ENCODE measurements at regions not wholly inside any gene's neighbourhood (a gene's known extent, or its start where the extent isn't known, plus 50 kb on each side); places are given as distances from the start of the nearest gene placed in this dataset.

- TF ChIP-seq, protein P1, sequence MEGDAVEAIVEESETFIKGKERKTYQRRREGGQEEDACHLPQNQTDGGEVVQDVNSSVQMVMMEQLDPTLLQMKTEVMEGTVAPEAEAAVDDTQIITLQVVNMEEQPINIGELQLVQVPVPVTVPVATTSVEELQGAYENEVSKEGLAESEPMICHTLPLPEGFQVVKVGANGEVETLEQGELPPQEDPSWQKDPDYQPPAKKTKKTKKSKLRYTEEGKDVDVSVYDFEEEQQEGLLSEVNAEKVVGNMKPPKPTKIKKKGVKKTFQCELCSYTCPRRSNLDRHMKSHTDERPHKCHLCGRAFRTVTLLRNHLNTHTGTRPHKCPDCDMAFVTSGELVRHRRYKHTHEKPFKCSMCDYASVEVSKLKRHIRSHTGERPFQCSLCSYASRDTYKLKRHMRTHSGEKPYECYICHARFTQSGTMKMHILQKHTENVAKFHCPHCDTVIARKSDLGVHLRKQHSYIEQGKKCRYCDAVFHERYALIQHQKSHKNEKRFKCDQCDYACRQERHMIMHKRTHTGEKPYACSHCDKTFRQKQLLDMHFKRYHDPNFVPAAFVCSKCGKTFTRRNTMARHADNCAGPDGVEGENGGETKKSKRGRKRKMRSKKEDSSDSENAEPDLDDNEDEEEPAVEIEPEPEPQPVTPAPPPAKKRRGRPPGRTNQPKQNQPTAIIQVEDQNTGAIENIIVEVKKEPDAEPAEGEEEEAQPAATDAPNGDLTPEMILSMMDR (IDR thresholded peaks at IDR 0.05) = no peak
- TF ChIP-seq POLR2AphosphoS5 (IDR thresholded peaks at IDR 0.05) = no peak
- TF ChIP-seq POLR2A (IDR thresholded peaks at IDR 0.05) = no peak
- no peak for TF ChIP-seq EP300 (IDR thresholded peaks at IDR 0.05)
Measured at GRCh38 chr7:131882321-131882720, 325.9 kb upstream of the PODXL start.
